T-helper 1 cell treated with Interleukin-12 subunit alpha and Interleukin-12 subunit beta and Interleukin-4 antibody, amounts not matched to agents 30 μg/mL and 1 μg/mL, for 36 hours (primary cell): ENCODE measurements at regions not wholly inside any gene's neighbourhood (a gene's known extent, or its start where the extent isn't known, plus 50 kb on each side); places are given as distances from the start of the nearest gene placed in this dataset.

Experiments
- H3K27ac Mint-ChIP-seq: one replicate; pipeline ENCODE4 v1.8.0; 2021; ENCODE audit warnings: mild to moderate bottlenecking, mixed read lengths
- H3K27me3 Mint-ChIP-seq: one replicate; pipeline ENCODE4 v1.8.0; 2021; ENCODE audit warnings: low read depth, mixed read lengths
- H3K36me3 Mint-ChIP-seq: one replicate; pipeline ENCODE4 v1.8.0; 2021; ENCODE audit warnings: low read depth, mixed read lengths
- H3K4me1 Mint-ChIP-seq: one replicate; pipeline ENCODE4 v1.8.0; 2021; ENCODE audit warnings: low read depth, mixed read lengths
- H3K4me3 Mint-ChIP-seq: one replicate; pipeline ENCODE4 v1.8.0; 2021; ENCODE audit warnings: mild to moderate bottlenecking, moderate library complexity, mixed read lengths
- H3K9me3 Mint-ChIP-seq: one replicate; pipeline ENCODE4 v1.8.0; 2021; ENCODE audit warnings: mixed read lengths

DNA sequence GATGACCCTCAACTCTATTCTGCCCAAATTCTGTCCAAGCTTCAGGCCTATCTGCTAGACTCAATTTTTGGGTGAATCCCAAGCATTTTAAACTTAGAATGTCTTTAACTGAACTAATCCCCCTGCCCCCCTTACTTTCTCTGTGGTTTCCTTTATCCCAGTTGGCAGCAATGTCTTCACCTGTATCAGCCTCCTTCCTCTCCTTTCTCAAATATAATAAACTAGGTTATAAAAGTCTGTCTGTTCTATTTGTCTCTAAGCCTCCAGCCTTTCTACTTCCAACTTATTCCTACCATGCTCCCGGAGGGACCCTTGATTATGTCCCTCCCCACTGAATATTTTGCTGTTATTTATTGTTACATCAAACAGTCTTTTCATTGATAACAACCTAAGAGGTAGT is 375.5 kb upstream of the TRIB2 start:
- H3K4me1 Mint-ChIP-seq = no peaks in the 10 kb centered on the region
- no peak overlapping the region for H3K27ac Mint-ChIP-seq
- H3K36me3 Mint-ChIP-seq = no peaks in the 10 kb centered on the region
- no peaks in the 10 kb centered on the region for H3K27me3 Mint-ChIP-seq
- H3K9me3 Mint-ChIP-seq = peaks cover 10% of the 10 kb centered on the region
- no peak overlapping the region for H3K4me3 Mint-ChIP-seq

DNA sequence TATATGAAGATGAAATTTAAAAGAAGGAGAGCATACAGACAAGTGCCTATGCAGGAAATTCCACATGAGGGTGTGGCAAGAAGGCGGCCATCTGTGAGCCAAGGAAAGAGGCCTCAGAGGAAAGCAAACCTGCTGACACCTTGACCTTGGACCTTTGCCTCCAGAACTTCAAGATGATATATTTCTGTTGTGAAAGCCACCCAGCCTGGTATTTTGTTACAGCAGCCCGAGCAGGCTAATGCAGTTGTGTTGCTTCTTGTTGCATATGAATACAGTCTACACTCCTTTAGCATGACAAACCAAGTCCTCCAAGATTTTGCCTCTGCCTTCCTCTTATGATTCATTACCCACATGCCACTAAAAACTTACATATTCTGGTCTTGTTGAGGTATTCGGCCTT is 374.8 kb upstream of the TRIB2 start:
- Mint-ChIP-seq H3K36me3 (no peaks in the 10 kb centered on the region), H3K4me3 (no peak overlapping the region), H3K27ac (no peak overlapping the region), H3K27me3 (no peaks in the 10 kb centered on the region), H3K9me3 (peaks cover 10% of the 10 kb centered on the region), H3K4me1 (no peaks in the 10 kb centered on the region)

DNA sequence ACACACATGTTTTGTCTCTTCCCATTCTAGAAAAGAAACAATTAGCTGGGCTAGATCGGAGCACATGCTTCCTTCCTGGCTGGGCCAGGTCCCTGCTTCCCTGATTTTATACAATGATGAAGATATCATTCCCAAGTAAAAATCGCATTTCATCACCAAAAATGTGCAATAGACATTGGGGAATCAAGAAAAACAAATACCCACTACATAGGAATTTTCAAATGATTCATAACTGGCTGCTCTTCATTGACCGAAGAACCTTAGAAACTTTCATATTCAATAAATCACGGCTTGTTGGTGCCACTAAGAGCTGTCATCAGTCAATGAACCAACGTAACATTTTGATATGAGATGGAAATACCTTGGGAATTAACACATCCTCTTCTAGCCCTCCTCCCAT is 373.6 kb upstream of the TRIB2 start:
- no peaks in the 10 kb centered on the region for H3K4me1 Mint-ChIP-seq
- no peak overlapping the region for H3K27ac Mint-ChIP-seq
- peaks cover 10% of the 10 kb centered on the region for H3K9me3 Mint-ChIP-seq
- H3K36me3 Mint-ChIP-seq = no peaks in the 10 kb centered on the region
- H3K27me3 Mint-ChIP-seq = no peaks in the 10 kb centered on the region
- H3K4me3 Mint-ChIP-seq = no peak overlapping the region

DNA sequence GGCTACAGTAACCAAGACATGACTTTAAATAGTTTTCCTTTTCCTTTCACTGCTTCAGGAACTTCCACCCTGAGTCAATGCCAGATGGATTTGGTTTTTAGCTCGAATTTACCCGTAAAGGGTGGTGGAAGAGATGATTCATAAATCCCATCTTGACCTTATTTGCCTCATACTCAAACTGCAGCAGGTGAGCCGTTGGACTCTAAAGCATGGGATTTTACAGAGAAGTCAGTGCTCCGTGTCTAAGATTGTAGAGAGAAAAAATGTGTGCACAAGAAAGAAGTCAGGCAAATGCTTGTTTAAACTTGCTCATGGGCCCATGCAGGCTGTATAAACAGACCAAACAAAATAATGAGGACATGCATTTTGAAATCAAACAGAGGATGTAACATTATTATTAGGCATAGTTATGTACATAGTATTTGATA is 369.7 kb upstream of the TRIB2 start:
- peaks cover 10% of the 10 kb centered on the region for H3K27me3 Mint-ChIP-seq
- H3K36me3 Mint-ChIP-seq = no peaks in the 10 kb centered on the region
- H3K9me3 Mint-ChIP-seq = peaks cover 10% of the 10 kb centered on the region
- no peak overlapping the region for H3K4me3 Mint-ChIP-seq
- no peak overlapping the region for H3K27ac Mint-ChIP-seq
- H3K4me1 Mint-ChIP-seq = no peaks in the 10 kb centered on the region

DNA sequence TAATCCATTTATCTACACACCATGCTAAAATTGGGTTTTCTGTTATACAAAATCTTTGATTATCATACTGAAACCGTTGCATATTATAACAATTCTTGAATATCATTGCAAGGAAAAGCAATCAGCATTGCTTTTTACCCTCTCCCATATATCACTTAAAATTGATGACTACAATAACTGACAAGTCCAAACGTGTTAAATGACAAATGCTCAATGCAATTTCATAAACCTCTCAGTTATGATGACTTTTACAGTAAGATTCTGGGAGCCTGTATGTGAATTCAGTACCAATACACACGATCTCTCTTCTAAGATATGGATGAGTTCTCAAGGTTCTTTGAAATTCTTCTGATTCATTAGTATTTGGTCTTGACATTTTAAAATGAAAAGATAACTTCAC is 368.5 kb upstream of the TRIB2 start:
- H3K4me3 Mint-ChIP-seq = no peak overlapping the region
- H3K4me1 Mint-ChIP-seq = no peaks in the 10 kb centered on the region
- H3K27ac Mint-ChIP-seq = no peak overlapping the region
- peaks cover 10% of the 10 kb centered on the region for H3K27me3 Mint-ChIP-seq
- H3K9me3 Mint-ChIP-seq = peaks cover 5% of the 10 kb centered on the region
- H3K36me3 Mint-ChIP-seq = peaks cover under 1% of the 10 kb centered on the region

DNA sequence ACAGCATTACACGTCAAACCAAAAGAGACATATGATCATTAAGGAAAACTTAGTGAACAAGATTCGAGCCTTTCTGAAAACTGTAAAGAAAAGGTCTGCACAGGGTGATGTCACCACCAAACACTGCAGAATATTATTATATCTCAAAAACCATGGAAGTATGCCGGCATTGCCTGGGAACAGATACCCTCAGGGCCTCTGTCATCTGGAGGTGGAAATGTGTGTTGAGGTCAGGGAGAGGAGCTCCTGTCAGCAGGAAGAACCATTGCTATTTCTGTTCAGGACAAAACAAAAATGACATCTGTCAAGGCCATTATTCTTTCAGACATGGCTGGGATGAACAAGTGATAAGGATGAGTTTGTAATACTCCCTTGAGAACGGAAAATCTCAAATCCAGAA is 365.9 kb upstream of the TRIB2 start:
- Mint-ChIP-seq H3K4me3 (no peak overlapping the region), H3K9me3 (peaks cover 4% of the 10 kb centered on the region)

DNA sequence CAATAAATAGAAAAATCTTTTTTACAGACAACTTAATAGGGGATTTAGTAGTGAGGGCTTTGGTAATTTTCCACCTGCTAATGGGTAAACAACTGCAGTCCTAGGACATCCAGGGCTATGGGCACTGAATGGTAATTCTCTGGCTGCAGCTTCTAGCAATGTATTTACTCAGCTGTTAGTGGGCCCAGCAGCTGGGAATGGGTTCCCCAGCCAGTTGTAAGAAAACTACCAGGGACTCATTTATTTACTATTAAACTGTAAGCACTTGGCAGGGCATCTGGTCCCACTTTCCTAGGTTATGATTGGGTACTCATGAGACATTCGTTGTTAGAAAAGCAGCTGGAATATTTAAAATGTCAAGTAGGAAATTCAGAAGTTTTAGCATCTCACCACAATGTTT is 363.8 kb upstream of the TRIB2 start:
- Mint-ChIP-seq H3K27ac (no peak overlapping the region), H3K27me3 (peaks cover 21% of the 10 kb centered on the region), H3K9me3 (peaks cover 9% of the 10 kb centered on the region), H3K36me3 (peaks cover 3% of the 10 kb centered on the region), H3K4me3 (no peak overlapping the region), H3K4me1 (no peaks in the 10 kb centered on the region)

More for the DNA sequence above, 365.9 kb upstream of the TRIB2 start:
- H3K27ac Mint-ChIP-seq = no peak overlapping the region
- peaks cover 21% of the 10 kb centered on the region for H3K27me3 Mint-ChIP-seq
- peaks cover 3% of the 10 kb centered on the region for H3K36me3 Mint-ChIP-seq
- no peaks in the 10 kb centered on the region for H3K4me1 Mint-ChIP-seq

DNA sequence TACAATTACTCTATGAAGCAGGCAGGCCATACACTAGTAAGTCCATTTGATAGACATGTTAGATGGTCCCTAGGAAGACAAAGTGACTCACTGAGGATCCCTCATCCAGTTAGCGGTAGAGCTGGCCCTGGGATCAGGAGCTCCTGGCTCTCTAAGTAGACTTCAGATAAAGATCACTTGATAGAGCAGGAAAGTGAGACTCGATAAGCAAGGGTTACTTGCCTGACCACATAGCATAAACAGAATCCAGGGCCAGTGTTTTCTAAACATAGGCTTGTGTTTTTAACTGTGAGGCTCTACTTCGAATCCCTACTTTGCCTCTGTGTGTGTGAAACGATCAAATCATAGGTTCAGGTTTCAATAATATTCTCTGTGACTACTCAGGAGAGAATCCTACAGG is 355.2 kb upstream of the TRIB2 start:
- Mint-ChIP-seq H3K9me3 (peaks cover 6% of the 10 kb centered on the region), H3K36me3 (peaks cover 1% of the 10 kb centered on the region), H3K27me3 (no peaks in the 10 kb centered on the region), H3K27ac (no peak overlapping the region), H3K4me3 (no peak overlapping the region), H3K4me1 (no peaks in the 10 kb centered on the region)

DNA sequence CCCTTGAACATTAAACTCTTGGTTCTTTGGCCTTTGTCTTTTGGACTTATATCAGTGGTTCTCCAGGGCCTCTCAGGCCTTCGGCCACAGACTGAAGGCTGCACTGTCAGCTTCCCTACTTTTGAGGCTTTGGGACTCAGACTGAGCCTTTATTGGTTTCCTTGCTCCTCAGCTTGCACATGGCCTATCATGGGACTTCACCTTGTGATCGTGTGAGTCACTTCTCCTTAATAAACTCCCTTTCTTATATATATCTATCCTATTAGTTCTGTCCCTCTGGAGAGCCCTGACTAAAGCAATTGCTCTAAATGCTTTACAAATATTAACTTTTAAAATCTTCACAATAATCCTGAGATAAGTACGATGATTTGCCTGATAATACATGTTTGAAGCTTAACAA is 353.6 kb upstream of the TRIB2 start:
- Mint-ChIP-seq H3K9me3 (peaks cover 8% of the 10 kb centered on the region), H3K27me3 (no peaks in the 10 kb centered on the region), H3K4me1 (no peaks in the 10 kb centered on the region), H3K27ac (no peak overlapping the region), H3K36me3 (peaks cover 1% of the 10 kb centered on the region), H3K4me3 (no peak overlapping the region)

DNA sequence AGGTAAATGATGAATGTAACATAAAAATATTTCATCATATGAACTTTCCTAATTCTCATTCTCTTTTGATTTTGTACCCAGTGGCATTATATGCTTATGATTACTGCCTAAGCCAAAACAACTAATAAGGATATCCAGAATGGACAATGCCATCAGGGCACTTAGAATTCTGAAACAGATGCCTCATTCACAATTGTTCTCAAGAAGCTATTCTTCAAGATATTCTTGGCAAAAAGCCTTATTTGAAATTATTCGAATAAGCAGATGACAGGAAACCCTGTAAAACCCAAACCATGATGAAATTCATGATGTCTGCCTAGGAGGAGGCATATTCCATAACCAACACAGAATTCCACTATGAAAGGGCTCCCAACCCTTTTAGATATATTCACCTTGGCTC is 353.2 kb upstream of the TRIB2 start:
- Mint-ChIP-seq H3K9me3 (peaks cover 8% of the 10 kb centered on the region), H3K27me3 (no peaks in the 10 kb centered on the region), H3K27ac (no peak overlapping the region), H3K4me1 (no peaks in the 10 kb centered on the region), H3K36me3 (peaks cover 1% of the 10 kb centered on the region), H3K4me3 (no peak overlapping the region)

DNA sequence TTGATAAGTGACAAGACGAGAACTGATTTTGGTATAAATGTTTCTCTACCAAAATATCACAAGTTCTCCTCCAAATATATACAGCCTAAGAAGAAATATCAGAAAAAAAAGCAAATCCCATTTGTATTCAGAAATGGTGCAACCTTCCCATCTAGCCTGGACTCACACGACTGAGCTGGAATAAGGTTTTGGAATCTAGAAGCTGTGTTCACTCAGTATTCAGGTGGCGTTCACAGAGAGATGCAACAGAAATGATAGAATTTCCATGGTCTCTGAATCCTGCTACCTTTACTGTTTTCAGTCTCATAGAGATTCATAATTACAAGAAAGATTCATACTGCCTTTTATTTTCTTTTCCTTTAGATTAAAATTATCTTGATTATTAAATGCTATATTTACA is 347.2 kb upstream of the TRIB2 start:
- H3K36me3 Mint-ChIP-seq = peaks cover 1% of the 10 kb centered on the region
- H3K9me3 Mint-ChIP-seq = peaks cover 8% of the 10 kb centered on the region
- H3K27ac Mint-ChIP-seq = no peak overlapping the region
- no peaks in the 10 kb centered on the region for H3K27me3 Mint-ChIP-seq
- H3K4me3 Mint-ChIP-seq = no peak overlapping the region
- no peaks in the 10 kb centered on the region for H3K4me1 Mint-ChIP-seq

DNA sequence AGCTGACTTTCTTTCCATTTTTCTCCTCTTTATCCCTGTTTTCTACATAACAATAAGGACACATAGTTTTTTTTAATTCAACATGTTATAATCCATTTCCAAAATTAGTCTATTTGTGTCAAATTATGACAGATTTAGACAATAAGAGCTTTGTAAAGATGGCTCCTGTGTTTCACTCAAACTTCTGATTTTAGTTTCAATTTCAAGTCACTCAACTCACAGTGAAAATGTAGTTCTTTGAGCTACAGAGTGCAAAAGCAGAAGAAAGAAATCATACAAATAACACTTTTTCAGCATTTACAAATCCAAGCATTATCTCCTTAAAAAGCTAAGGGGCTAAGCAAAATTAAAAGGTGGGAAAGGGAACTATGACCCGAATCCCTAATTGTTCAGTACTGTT is 340.7 kb upstream of the TRIB2 start:
- H3K4me3 Mint-ChIP-seq = no peak overlapping the region

DNA sequence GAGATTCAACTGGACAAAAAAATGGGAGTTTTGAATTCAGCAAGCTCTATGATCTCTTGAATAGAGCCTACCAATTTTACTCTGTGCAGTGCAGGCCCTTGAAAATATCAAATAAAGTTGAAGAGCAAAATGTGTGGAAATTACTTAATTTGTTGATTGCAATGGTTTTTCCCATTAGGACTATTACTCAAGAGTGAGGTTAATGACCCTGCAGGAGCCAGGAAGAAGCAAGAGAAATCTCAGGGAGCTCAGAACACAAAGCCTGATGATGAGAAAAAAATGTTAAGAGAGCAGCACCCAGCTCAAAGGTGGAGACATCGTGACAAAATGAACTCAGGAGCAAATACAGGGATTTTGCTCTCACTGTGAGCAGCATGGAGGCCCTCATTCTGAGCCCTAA is 337.6 kb upstream of the TRIB2 start:
- Mint-ChIP-seq H3K27me3 (no peaks in the 10 kb centered on the region), H3K9me3 (no peaks in the 10 kb centered on the region), H3K4me3 (no peak overlapping the region), H3K36me3 (no peaks in the 10 kb centered on the region), H3K4me1 (peaks cover 6% of the 10 kb centered on the region), H3K27ac (no peak overlapping the region)

More for the DNA sequence above, 340.7 kb upstream of the TRIB2 start:
- no peaks in the 10 kb centered on the region for H3K27me3 Mint-ChIP-seq
- no peaks in the 10 kb centered on the region for H3K9me3 Mint-ChIP-seq
- H3K27ac Mint-ChIP-seq = no peak overlapping the region
- peaks cover 6% of the 10 kb centered on the region for H3K4me1 Mint-ChIP-seq
- H3K36me3 Mint-ChIP-seq = no peaks in the 10 kb centered on the region

DNA sequence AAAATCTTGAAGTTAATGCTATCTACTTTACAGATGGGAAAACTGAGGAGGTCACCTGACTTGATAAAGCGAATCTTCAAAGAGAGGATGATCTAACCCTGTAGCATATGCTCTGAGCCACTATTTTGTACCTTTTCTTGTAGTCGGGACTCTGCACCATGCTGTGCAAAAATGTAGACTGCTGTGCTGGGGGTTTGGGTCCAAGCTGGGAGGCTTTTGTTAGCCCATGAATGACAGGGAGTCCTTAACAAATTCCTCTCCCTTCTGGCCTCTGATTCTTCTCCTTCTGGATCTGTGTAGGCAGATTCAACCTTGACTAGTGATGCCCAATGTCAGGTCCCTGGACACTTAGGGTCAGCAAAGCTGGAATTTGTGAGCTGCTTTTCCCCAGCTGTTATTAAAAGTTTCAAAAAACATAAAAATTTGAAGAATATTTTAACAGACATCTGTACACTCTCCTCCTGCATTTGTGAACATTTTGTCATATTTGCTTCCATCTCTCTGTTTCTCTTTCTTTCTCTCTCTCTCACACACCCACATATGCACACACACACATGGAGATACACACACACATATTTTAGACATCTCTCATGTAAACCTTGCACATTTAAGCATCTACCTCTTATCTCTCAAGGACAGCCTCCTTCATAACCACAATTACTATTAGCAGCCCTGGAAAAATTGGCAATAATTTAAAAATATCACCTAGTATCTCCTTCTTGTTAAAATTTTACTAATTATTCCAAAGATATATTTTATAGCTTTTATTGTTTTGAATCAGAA is 335.0 kb upstream of the TRIB2 start:
- Mint-ChIP-seq H3K4me3 (no peak overlapping the region), H3K9me3 (no peaks in the 10 kb centered on the region), H3K27ac (no peak overlapping the region), H3K36me3 (no peaks in the 10 kb centered on the region), H3K4me1 (no peaks in the 10 kb centered on the region), H3K27me3 (no peaks in the 10 kb centered on the region)

DNA sequence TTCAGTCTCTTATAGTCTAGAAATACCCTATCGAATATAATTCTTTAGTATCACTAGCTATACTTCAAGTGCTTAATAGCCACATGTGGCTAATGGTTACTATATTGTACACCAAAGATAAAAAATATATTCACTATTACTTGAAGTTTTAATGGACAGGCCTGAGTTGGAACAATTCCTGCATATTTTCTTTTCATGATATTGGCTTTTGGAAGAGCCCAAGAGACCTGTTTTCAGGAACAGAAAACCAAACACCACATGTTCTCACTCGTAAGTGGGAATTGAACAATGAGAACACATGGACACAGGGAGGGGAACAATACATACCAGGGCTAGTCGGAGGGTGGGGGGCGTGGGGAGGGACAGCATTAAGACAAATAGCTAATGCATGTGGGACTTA is 334.4 kb upstream of the TRIB2 start:
- Mint-ChIP-seq H3K4me3 (no peak overlapping the region), H3K27ac (no peak overlapping the region), H3K9me3 (no peaks in the 10 kb centered on the region), H3K27me3 (no peaks in the 10 kb centered on the region), H3K36me3 (no peaks in the 10 kb centered on the region), H3K4me1 (no peaks in the 10 kb centered on the region)
